Activated CD4-positive, alpha-beta T cell treated with anti-CD3 and anti-CD28 coated beads for 36 hours (primary cell): ENCODE measurements at regions not wholly inside any gene's neighbourhood (a gene's known extent, or its start where the extent isn't known, plus 50 kb on each side); places are given as distances from the start of the nearest gene placed in this dataset.

Experiments used
- ATAC-seq: fragments of 200-7000 bp; cut with Tn5 transposase; one replicate; pipeline ENCODE4 v1.10.0; 2021; ENCODE audit warnings: mild to moderate bottlenecking, moderate library complexity
- CTCF ChIA-PET: fragments of 350-600 bp; sonication (Branson Sonifier 250); formaldehyde crosslinking; loops from one replicate; lab custom pipeline; 2021; ENCODE audit warnings: antibody characterized with exemption; lab: Charles Lee
- POLR2A ChIA-PET: fragments of 350-600 bp; sonication (Branson Sonifier 250); formaldehyde crosslinking; loops from one replicate; lab custom pipeline; 2021; ENCODE audit warnings: antibody characterized with exemption, inconsistent platforms; lab: Charles Lee
- DNase-seq: peaks from one replicate; pipeline ENCODE4 v3.0.0-alpha.2; 2020
- H3K27ac Mint-ChIP-seq: one replicate; pipeline ENCODE4 v1.8.0; 2021; ENCODE audit warnings: mixed read lengths
- H3K27me3 Mint-ChIP-seq: one replicate; pipeline ENCODE4 v1.8.0; 2021; ENCODE audit warnings: mixed read lengths
- H3K36me3 Mint-ChIP-seq: one replicate; pipeline ENCODE4 v1.8.0; 2021; ENCODE audit warnings: low read depth, mixed read lengths
- H3K4me1 Mint-ChIP-seq: one replicate; pipeline ENCODE4 v1.8.0; 2021; ENCODE audit warnings: mixed read lengths
- H3K4me3 Mint-ChIP-seq: one replicate; pipeline ENCODE4 v1.8.0; 2021; ENCODE audit warnings: mild to moderate bottlenecking, moderate library complexity, mixed read lengths
- H3K9me3 Mint-ChIP-seq: one replicate; pipeline ENCODE4 v1.8.0; 2021; ENCODE audit warnings: low read depth, mixed read lengths
- intact Hi-C, 2 experiments: fragments of 100-400 bp; cut with DNase I in 1 of 2; cut with micrococcal nuclease in 1 of 2; formaldehyde crosslinking; loops; one replicate each; pipeline versions ENCODE4 v1.14.2 to v1.15.1; 2022 to 2024; cut with DNase I, micrococcal nuclease

DNA sequence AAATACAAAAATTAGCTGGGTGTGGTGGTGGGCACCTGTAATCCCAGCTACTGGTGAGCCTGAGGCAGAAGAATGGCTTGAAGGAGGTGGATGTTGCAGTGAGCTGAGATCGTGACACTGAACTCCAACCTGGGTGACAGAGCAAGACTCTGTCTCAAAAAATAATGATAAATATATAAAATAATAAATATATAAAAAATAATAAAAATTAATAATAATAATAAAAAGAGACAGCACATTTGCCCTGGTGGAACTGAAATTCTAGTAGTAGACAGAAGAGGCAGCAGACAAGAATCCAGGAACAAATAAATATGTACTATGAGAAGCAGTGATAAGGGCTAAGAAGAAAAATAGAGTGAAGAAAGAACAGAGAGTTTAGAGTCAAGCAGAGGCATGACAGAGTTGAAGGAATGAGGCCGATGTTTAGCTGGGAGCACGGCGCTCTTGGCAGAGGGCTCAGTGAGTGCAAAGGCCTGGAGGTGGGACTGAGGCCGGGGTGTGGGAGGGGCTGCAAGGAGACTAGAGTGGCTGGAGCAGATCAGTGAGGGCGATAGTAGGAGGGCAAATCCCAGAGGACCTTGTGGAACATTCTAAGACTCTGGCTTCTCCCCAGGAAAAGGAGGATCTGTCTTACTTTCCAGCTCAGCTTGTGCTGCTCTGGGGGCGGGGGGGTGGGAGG, 410.3 kb downstream of the MN1 start:
- Mint-ChIP-seq H3K27me3 (no peaks in the 10 kb centered on the region), H3K27ac (no peak overlapping the region), H3K9me3 (no peaks in the 10 kb centered on the region), H3K4me3 (no peak overlapping the region), H3K4me1 (no peaks in the 10 kb centered on the region), H3K36me3 (no peaks in the 10 kb centered on the region)
- intact Hi-C loops, result no loop called here
- no peak for ATAC-seq
- no peak for DNase-seq
- ChIA-PET POLR2A (no interaction called here), CTCF (no interaction called here)

DNA sequence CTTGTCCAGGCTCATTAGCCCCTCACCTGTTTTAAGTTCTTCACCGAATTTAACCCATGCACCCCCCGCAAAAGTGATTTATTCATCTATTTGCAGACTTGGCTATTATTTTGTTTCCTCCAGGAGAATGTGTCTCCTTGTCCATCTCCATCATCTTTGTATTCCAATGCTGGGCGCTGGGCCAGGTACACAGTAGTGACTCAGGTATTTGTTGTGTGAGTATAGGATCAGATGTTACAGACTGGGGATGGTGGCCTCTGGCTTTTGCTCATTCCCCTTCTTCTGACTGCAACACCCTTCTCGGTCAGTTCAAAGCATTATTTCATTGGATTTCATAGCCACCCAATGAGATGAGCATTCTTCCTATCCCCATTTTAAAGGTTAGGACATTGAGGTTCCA, 408.2 kb downstream of the MN1 start:
- intact Hi-C loops, result no loop called here
- Mint-ChIP-seq H3K4me3 (no peak overlapping the region), H3K4me1 (no peaks in the 10 kb centered on the region), H3K9me3 (no peaks in the 10 kb centered on the region), H3K36me3 (no peaks in the 10 kb centered on the region), H3K27me3 (no peaks in the 10 kb centered on the region), H3K27ac (no peak overlapping the region)
- ChIA-PET POLR2A (no interaction called here), CTCF (no interaction called here)
- ATAC-seq (no peak), DNase-seq (no peak)

DNA sequence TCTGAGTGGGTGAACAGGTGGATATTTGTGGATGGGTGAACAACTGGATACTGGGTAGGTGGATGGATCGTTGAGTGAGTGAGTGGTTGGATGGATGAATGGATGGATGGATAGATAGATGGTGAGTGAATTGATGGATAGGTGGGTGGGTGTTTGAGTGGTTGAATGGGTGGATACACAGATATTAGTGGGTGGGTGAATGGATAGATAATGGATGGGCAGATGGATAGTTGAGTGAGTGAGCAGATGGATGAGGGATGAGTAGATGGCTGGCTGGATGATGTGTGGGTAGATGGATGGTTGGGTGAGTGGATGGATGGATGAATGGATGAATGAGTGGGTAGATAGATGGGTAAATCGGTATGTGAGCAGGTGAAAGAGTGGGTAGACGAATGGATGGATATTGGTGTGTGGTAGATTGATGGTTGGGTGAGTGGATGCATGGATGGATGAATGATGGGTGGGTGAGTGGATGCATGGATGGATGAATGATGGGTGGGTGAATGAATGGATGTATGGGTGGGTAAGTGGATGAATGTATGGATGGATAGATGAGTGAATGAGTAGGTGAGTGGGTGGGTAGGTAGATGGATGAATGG, 406.7 kb downstream of the MN1 start:
- Mint-ChIP-seq H3K27me3 (no peaks in the 10 kb centered on the region), H3K36me3 (no peaks in the 10 kb centered on the region), H3K4me1 (no peaks in the 10 kb centered on the region), H3K27ac (no peak overlapping the region), H3K4me3 (no peak overlapping the region), H3K9me3 (no peaks in the 10 kb centered on the region)
- ChIA-PET POLR2A (no interaction called here), CTCF (no interaction called here)
- intact Hi-C loops, result no loop called here
- ATAC-seq (no peak), DNase-seq (no peak)

GRCh38 chr22:27397036-27397953, 404.3 kb downstream of the MN1 start:
- Mint-ChIP-seq H3K27me3 (peaks cover 5% of the 10 kb centered on the region), H3K4me1 (no peaks in the 10 kb centered on the region), H3K36me3 (no peaks in the 10 kb centered on the region), H3K9me3 (peaks cover 3% of the 10 kb centered on the region), H3K4me3 (no peak overlapping the region), H3K27ac (no peak overlapping the region)
- no peak for ATAC-seq
- no peak for DNase-seq
- ChIA-PET POLR2A (no interaction called here), CTCF (no interaction called here)
- intact Hi-C loops, result no loop called here

DNA sequence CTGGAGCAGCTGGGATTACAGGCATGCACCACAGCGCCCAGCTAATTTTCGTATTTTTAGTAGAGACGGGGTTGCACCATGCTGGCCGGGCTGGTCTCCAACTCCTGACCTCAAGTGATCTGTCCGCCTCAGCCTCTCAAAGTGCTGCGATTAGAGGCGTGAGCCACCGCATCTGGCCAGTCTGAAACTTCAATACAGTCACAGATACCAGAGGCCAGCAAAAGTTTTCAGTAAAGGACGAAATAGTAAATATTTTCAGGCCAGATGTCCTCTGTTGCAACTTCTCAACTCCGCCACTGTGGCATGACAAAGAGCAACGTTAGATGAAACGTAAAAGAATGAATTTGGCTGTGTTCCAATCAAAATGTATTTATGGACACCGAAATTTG, 403.6 kb downstream of the MN1 start:
- H3K4me3 Mint-ChIP-seq, result no peak overlapping the region
- intact Hi-C loops, result no loop called here
- H3K27me3 Mint-ChIP-seq, result peaks cover 6% of the 10 kb centered on the region
- DNase-seq, result no peak
- no peaks in the 10 kb centered on the region for H3K4me1 Mint-ChIP-seq
- peaks cover 3% of the 10 kb centered on the region for H3K9me3 Mint-ChIP-seq
- H3K27ac Mint-ChIP-seq, result no peak overlapping the region
- ChIA-PET POLR2A (no interaction called here), CTCF (no interaction called here)
- no peaks in the 10 kb centered on the region for H3K36me3 Mint-ChIP-seq
- no peak for ATAC-seq

DNA sequence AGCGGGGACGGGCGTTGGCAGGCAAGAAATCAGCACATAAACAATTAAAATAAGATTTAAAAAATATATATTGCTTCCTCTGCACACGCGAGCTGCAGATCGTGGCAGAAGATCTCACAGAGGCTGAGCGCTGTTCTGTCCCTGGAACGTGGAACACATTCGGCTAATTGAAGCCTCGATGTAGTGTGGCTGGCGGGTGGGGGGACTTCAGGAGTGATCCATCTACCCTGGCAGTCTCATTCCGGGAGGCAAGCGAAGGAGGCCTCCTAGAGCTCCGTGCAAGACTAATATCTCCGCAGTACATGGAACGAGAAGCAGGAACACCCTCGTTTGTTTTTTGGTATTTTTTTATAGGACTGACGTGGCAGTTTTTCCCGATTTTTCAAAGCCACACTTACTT, 402.4 kb downstream of the MN1 start:
- intact Hi-C loops, result no loop called here
- POLR2A ChIA-PET, result no interaction called here
- ATAC-seq, result no peak

DNA sequence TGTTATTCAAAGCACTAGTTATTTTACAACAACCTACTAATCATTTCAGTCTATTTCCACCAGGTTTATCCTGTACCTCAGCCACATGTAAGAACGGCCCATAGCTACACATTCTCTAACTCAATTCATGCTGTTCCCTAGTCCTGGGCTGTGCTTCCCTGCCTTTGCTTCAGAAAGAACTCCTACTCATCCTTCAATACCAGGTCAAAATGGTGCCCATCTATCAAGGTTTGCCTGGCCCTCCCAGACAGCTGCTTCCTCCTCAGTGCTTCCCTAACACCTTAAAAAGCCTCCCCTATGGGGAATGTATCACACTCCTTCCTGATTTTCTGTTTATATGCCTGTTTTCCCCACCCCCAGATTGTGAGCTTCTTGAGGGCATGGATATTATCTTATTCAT, 400.7 kb downstream of the MN1 start:
- Mint-ChIP-seq H3K4me1 (no peaks in the 10 kb centered on the region), H3K9me3 (peaks cover 3% of the 10 kb centered on the region), H3K27ac (no peak overlapping the region), H3K36me3 (no peaks in the 10 kb centered on the region), H3K27me3 (peaks cover 8% of the 10 kb centered on the region), H3K4me3 (no peak overlapping the region)
- intact Hi-C loops, result no loop called here
- CTCF ChIA-PET, result interaction anchor here (0.7 kb wide), 1 partner anchor 645 kb away, joined by 4 read pairs; no protein-coding TSS in a partner anchor
- ATAC-seq (no peak), DNase-seq (no peak)
- POLR2A ChIA-PET, result no interaction called here

More for the DNA sequence above, 402.4 kb downstream of the MN1 start:
- Mint-ChIP-seq H3K27ac (no peak overlapping the region), H3K9me3 (peaks cover 3% of the 10 kb centered on the region), H3K27me3 (peaks cover 8% of the 10 kb centered on the region), H3K4me1 (no peaks in the 10 kb centered on the region), H3K36me3 (no peaks in the 10 kb centered on the region), H3K4me3 (no peak overlapping the region)
- no peak for DNase-seq
- CTCF ChIA-PET, result no interaction called here

DNA sequence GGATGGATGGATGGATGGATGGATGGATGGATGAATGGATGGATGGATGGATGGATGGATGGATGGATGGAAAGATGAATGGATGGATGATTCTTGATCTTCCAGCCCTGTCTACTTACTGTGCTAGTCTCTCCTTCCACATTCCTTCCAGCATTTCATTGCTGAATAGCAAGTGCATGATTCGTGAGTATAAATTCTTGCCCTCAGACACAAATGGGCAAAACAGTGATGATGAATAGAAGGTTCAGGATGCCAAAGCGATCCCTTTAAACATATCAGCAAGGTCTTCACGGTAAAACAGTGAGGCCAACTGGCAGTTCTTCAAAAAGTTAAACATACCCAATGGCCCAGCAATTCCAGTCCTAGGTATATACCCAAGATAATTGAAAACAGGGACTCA, 400.2 kb downstream of the MN1 start:
- ChIA-PET POLR2A (no interaction called here), CTCF (no interaction called here)
- no peak overlapping the region for H3K27ac Mint-ChIP-seq

GRCh38 chr22:27404441-27404840, 397.1 kb downstream of the MN1 start:
- CTCF ChIA-PET, result interaction anchor here (0.6 kb wide), 1 partner anchor 10 kb away, joined by 3 read pairs; no protein-coding TSS in a partner anchor
- ATAC-seq (no peak), DNase-seq (no peak)
- intact Hi-C loops, result no loop called here
- no peaks in the 10 kb centered on the region for H3K36me3 Mint-ChIP-seq
- peaks cover 3% of the 10 kb centered on the region for H3K9me3 Mint-ChIP-seq
- no peak overlapping the region for H3K27ac Mint-ChIP-seq
- no peak overlapping the region for H3K4me3 Mint-ChIP-seq
- H3K27me3 Mint-ChIP-seq, result peaks cover 20% of the 10 kb centered on the region
- no peaks in the 10 kb centered on the region for H3K4me1 Mint-ChIP-seq
- POLR2A ChIA-PET, result no interaction called here

More for the DNA sequence above, 400.2 kb downstream of the MN1 start:
- ATAC-seq, result no peak
- no peak for DNase-seq
- H3K36me3 Mint-ChIP-seq, result no peaks in the 10 kb centered on the region
- H3K9me3 Mint-ChIP-seq, result peaks cover 3% of the 10 kb centered on the region
- intact Hi-C loops, result no loop called here
- H3K27me3 Mint-ChIP-seq, result peaks cover 12% of the 10 kb centered on the region
- no peaks in the 10 kb centered on the region for H3K4me1 Mint-ChIP-seq
- H3K4me3 Mint-ChIP-seq, result no peak overlapping the region

DNA sequence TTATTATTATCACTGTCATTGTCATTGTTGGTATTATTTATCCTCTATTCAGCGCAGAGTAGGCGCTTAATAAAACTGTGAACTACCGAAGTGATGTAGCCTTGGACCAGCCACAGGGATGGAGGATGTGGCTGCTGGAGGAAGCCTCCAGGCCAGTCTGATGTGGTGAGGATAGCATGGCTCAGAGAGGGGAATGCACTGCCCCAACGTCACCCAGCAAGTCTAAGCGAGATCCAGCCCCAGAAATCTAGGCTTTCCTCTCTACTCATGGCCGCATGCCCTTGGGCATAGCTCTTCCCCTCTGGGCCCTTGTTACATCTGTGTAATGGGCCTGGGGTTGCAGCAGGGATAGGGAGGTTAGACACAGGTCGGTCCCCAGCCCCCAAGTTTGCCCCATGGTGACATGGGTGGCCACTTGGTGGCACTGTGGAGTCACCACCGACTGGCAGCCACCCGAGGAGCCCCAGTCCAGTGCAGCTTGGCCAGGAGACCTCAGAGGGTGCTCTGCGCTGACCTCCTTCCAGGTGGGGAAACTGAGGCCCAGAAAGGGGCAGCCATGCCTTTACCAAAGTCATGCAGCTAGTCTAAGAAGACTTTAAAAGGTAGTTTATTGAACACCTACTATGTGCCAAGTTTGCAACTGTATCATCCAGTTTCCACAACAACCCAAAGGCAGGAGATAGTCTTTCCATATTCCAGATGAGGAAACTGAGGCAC, 395.7 kb downstream of the MN1 start:
- no peaks in the 10 kb centered on the region for H3K4me1 Mint-ChIP-seq
- ATAC-seq, result no peak
- H3K4me3 Mint-ChIP-seq, result no peak overlapping the region
- H3K27ac Mint-ChIP-seq, result no peak overlapping the region
- POLR2A ChIA-PET, result no interaction called here
- H3K27me3 Mint-ChIP-seq, result peaks cover 18% of the 10 kb centered on the region
- H3K36me3 Mint-ChIP-seq, result no peaks in the 10 kb centered on the region
- intact Hi-C loops, result loop anchor here (1.0 to 5.0 kb wide), 3 partner anchors 396 to 603 kb away; partner anchors contain the start of gene MN1 (in 1 of the 2)
- DNase-seq, result peak; percentile 55
- CTCF ChIA-PET, result interaction anchor here (0.6 to 1.1 kb wide), 3 partner anchors 9 to 243 kb away, joined by 3 to 4 read pairs (median 3); no protein-coding TSS in a partner anchor
- H3K9me3 Mint-ChIP-seq, result peaks cover 3% of the 10 kb centered on the region

- no peak overlapping the region for H3K27ac Mint-ChIP-seq
- H3K4me3 Mint-ChIP-seq, result no peak overlapping the region
- H3K9me3 Mint-ChIP-seq, result peaks cover 3% of the 10 kb centered on the region
- H3K27me3 Mint-ChIP-seq, result peaks cover 17% of the 10 kb centered on the region
- DNase-seq, result no peak
- no peaks in the 10 kb centered on the region for H3K4me1 Mint-ChIP-seq
- H3K36me3 Mint-ChIP-seq, result no peaks in the 10 kb centered on the region
- ATAC-seq, result no peak
- POLR2A ChIA-PET, result no interaction called here
- intact Hi-C loops, result loop anchor here (1.0 to 5.0 kb wide), 3 partner anchors 396 to 602 kb away; partner anchors contain the start of gene MN1 (in 1 of the 2)
- CTCF ChIA-PET, result interaction anchor here (0.6 to 1.1 kb wide), 2 partner anchors 8 to 243 kb away, joined by 3 read pairs; no protein-coding TSS in a partner anchor
Observed at GRCh38 chr22:27406389-27406861, 395.1 kb downstream of the MN1 start.
